ENCODE measurements at regions not wholly inside any gene's neighbourhood (a gene's known extent, or its start where the extent isn't known, plus 50 kb on each side); places are given as distances from the start of the nearest gene placed in this dataset.

GRCh38 chr5:68648944-68649857, 433.6 kb downstream of the PIK3R1 start:
- no peaks in the 10 kb centered on the region for H3K27me3 Mint-ChIP-seq
- Histone ChIP-seq H3K36me3 (replicated peaks in 1 of 2; ENCODE audit: control extremely low read depth in 1 of 2, control insufficient read depth in 1 of 2, extremely low read depth in 1 of 2, insufficient read depth in 2 of 2, low read length in 1 of 2) (no peaks in the 10 kb centered on the region), H3K9ac (ENCODE audit: low read length) (no peak overlapping the region), H3K27ac (ENCODE audit: low read length in 2 of 2) (no peak overlapping the region), H3K27me3 (replicated peaks in 1 of 4; ENCODE audit: control extremely low read depth in 1 of 4, control insufficient read depth in 3 of 4, insufficient read depth in 4 of 4, low read length in 3 of 4) (no peaks in the 10 kb centered on the region), H3K79me2 (ENCODE audit: control insufficient read depth, insufficient read depth, low read length) (no peaks in the 10 kb centered on the region), H3K9me3 (ENCODE audit: control extremely low read depth in 1 of 3, control insufficient read depth in 2 of 3, insufficient read depth in 1 of 3, low read length in 2 of 3) (no peaks in the 10 kb centered on the region), H4K20me1 (ENCODE audit: control insufficient read depth, insufficient read depth, low read length, poor library complexity, severe bottlenecking) (no peaks in the 10 kb centered on the region), H2AFZ (ENCODE audit: insufficient read depth, low read depth, low read length, poor library complexity, severe bottlenecking) (no peak overlapping the region), H3K4me3 (ENCODE audit: control extremely low read depth in 1 of 5, extremely low read depth in 1 of 5, insufficient read depth in 1 of 5, low read depth in 2 of 5, low read length in 4 of 5) (no peak overlapping the region), H3K4me1 (ENCODE audit: control insufficient read depth in 2 of 2, insufficient read depth in 2 of 2, low read length in 2 of 2) (peaks cover 0 to 17% of the 10 kb centered on the region in 2 donors), H3K4me2 (replicated peaks; ENCODE audit: low read depth, low read length, poor library complexity, severe bottlenecking) (no peak overlapping the region)
- no peak overlapping the region for H3K27ac Mint-ChIP-seq
- intact Hi-C loops (cut with micrococcal nuclease): loop anchor here (10.0 kb wide), 1 partner anchor 364 kb away; no protein-coding TSS in a partner anchor
- CTCF ChIA-PET: interaction anchor here (0.6 kb wide), 2 partner anchors 93 to 812 kb away, joined by 4 to 5 read pairs; no protein-coding TSS in a partner anchor
- ATAC-seq (ENCODE audit: low read depth) (no peak), DNase-seq (no peak)
- H3K9me3 Mint-ChIP-seq (ENCODE audit: insufficient read depth): no peaks in the 10 kb centered on the region
- H3K4me3 Mint-ChIP-seq: no peak overlapping the region
- POLR2A ChIA-PET: no interaction called here
- TF ChIP-seq CTCF (IDR thresholded peaks at IDR 0.05) (no peak), EZH2 (IDR thresholded peaks at IDR 0.05; ENCODE audit: borderline replicate concordance, insufficient read depth, low read depth, low read length, poor library complexity, severe bottlenecking) (no peak)
- no CpG with 5 or more reads among the region's 8 CpGs for WGBS (ENCODE audit: insufficient coverage)
- peaks cover 13% of the 10 kb centered on the region for H3K4me1 Mint-ChIP-seq

- Histone ChIP-seq H3K79me2 (ENCODE audit: control insufficient read depth, insufficient read depth, low read length) (no peaks in the 10 kb centered on the region), H2AFZ (ENCODE audit: insufficient read depth, low read depth, low read length, poor library complexity, severe bottlenecking) (no peak overlapping the region), H3K4me2 (replicated peaks; ENCODE audit: low read depth, low read length, poor library complexity, severe bottlenecking) (no peak overlapping the region), H3K9me3 (ENCODE audit: control extremely low read depth in 1 of 3, control insufficient read depth in 2 of 3, insufficient read depth in 1 of 3, low read length in 2 of 3) (no peaks in the 10 kb centered on the region), H3K4me1 (ENCODE audit: control insufficient read depth in 2 of 2, insufficient read depth in 2 of 2, low read length in 2 of 2) (no peaks in the 10 kb centered on the region), H3K36me3 (replicated peaks in 1 of 2; ENCODE audit: control extremely low read depth in 1 of 2, control insufficient read depth in 1 of 2, extremely low read depth in 1 of 2, insufficient read depth in 2 of 2, low read length in 1 of 2) (no peaks in the 10 kb centered on the region), H4K20me1 (ENCODE audit: control insufficient read depth, insufficient read depth, low read length, poor library complexity, severe bottlenecking) (no peaks in the 10 kb centered on the region), H3K27ac (ENCODE audit: low read length in 2 of 2) (no peak overlapping the region), H3K9ac (ENCODE audit: low read length) (no peak overlapping the region), H3K27me3 (replicated peaks in 1 of 4; ENCODE audit: control extremely low read depth in 1 of 4, control insufficient read depth in 3 of 4, insufficient read depth in 4 of 4, low read length in 3 of 4) (no peaks in the 10 kb centered on the region), H3K4me3 (ENCODE audit: control extremely low read depth in 1 of 5, extremely low read depth in 1 of 5, insufficient read depth in 1 of 5, low read depth in 2 of 5, low read length in 4 of 5) (no peak overlapping the region)
- no peaks in the 10 kb centered on the region for H3K27me3 Mint-ChIP-seq
- no peaks in the 10 kb centered on the region for H3K9me3 Mint-ChIP-seq (ENCODE audit: insufficient read depth)
- 100% methylated on average over 1 of the region's 3 CpGs for WGBS (ENCODE audit: insufficient coverage)
- no peak overlapping the region for H3K27ac Mint-ChIP-seq
- no peak overlapping the region for H3K4me3 Mint-ChIP-seq
- intact Hi-C loops (cut with micrococcal nuclease): no loop called here
- ChIA-PET POLR2A (no interaction called here), CTCF (no interaction called here)
- ATAC-seq (ENCODE audit: low read depth): no peak
- TF ChIP-seq CTCF (IDR thresholded peaks at IDR 0.05): no peak
- H3K4me1 Mint-ChIP-seq: no peaks in the 10 kb centered on the region
- no peak for DNase-seq
These were observed 437.0 kb downstream of the PIK3R1 start for GRCh38 chr5:68652534-68652965.
